ENCODE measurements at regions not wholly inside any gene's neighbourhood (a gene's known extent, or its start where the extent isn't known, plus 50 kb on each side); places are given as distances from the start of the nearest gene placed in this dataset.
A peak's percentile ranks its signal among the peaks of the same experiment; 100 is the strongest.

- no peak overlapping the region for H3K27ac ChIP-seq (ENCODE audit: low read depth, low read length)
- H3K4me1 ChIP-seq (ENCODE audit: control insufficient read depth, insufficient read depth, low read length) = no peaks in the 10 kb centered on the region
- no peak for DNase-seq (ENCODE audit: low read depth in 4 of 6, low spot score in 6 of 6)
- no peaks in the 10 kb centered on the region for H3K9me3 ChIP-seq (ENCODE audit: control insufficient read depth, insufficient read depth, low read length)
- no peaks in the 10 kb centered on the region for H3K27me3 ChIP-seq (ENCODE audit: control insufficient read depth, insufficient read depth, low read length)
- WGBS (ENCODE audit: insufficient coverage) = no CpG with 5 or more reads among the region's 2 CpGs
- H3K4me3 ChIP-seq (ENCODE audit: low read depth, low read length) = no peak overlapping the region
- H3K36me3 ChIP-seq (ENCODE audit: control insufficient read depth, insufficient read depth, low read length) = no peaks in the 10 kb centered on the region
Measured at GRCh38 chr14:27134200-27134599, 536.4 kb upstream of the NOVA1 start.

GRCh38 chr14:27145170-27145569 is 547.3 kb upstream of the NOVA1 start:
- H3K4me3 ChIP-seq (ENCODE audit: low read depth, low read length) = no peak overlapping the region
- H3K4me1 ChIP-seq (ENCODE audit: control insufficient read depth, insufficient read depth, low read length) = no peaks in the 10 kb centered on the region
- H3K9me3 ChIP-seq (ENCODE audit: control insufficient read depth, insufficient read depth, low read length) = no peaks in the 10 kb centered on the region
- H3K27ac ChIP-seq (ENCODE audit: low read depth, low read length) = no peak overlapping the region
- no peaks in the 10 kb centered on the region for H3K36me3 ChIP-seq (ENCODE audit: control insufficient read depth, insufficient read depth, low read length)
- H3K27me3 ChIP-seq (ENCODE audit: control insufficient read depth, insufficient read depth, low read length) = no peaks in the 10 kb centered on the region
- no CpG with 5 or more reads among the region's 1 CpG for WGBS (ENCODE audit: insufficient coverage)
- DNase-seq (ENCODE audit: low read depth in 4 of 6, low spot score in 6 of 6) = no peak

GRCh38 chr14:27148143-27148542 is 550.3 kb upstream of the NOVA1 start:
- no peaks in the 10 kb centered on the region for H3K9me3 ChIP-seq (ENCODE audit: control insufficient read depth, insufficient read depth, low read length)
- H3K36me3 ChIP-seq (ENCODE audit: control insufficient read depth, insufficient read depth, low read length) = no peaks in the 10 kb centered on the region
- DNase-seq (ENCODE audit: low read depth in 4 of 6, low spot score in 6 of 6) = no peak
- H3K4me1 ChIP-seq (ENCODE audit: control insufficient read depth, insufficient read depth, low read length) = no peaks in the 10 kb centered on the region
- no peaks in the 10 kb centered on the region for H3K27me3 ChIP-seq (ENCODE audit: control insufficient read depth, insufficient read depth, low read length)
- no peak overlapping the region for H3K27ac ChIP-seq (ENCODE audit: low read depth, low read length)
- H3K4me3 ChIP-seq (ENCODE audit: low read depth, low read length) = no peak overlapping the region

- no peak for DNase-seq (ENCODE audit: low read depth in 4 of 6, low spot score in 6 of 6)
- H3K9me3 ChIP-seq (ENCODE audit: control insufficient read depth, insufficient read depth, low read length) = peaks cover 2% of the 10 kb centered on the region
- no peak overlapping the region for H3K27ac ChIP-seq (ENCODE audit: low read depth, low read length)
- H3K4me3 ChIP-seq (ENCODE audit: low read depth, low read length) = no peak overlapping the region
- WGBS (ENCODE audit: insufficient coverage) = 98% methylated on average over 5 of the region's 8 CpGs
- H3K36me3 ChIP-seq (ENCODE audit: control insufficient read depth, insufficient read depth, low read length) = no peaks in the 10 kb centered on the region
- H3K27me3 ChIP-seq (ENCODE audit: control insufficient read depth, insufficient read depth, low read length) = no peaks in the 10 kb centered on the region
- no peaks in the 10 kb centered on the region for H3K4me1 ChIP-seq (ENCODE audit: control insufficient read depth, insufficient read depth, low read length)
Measured at GRCh38 chr14:27164139-27164538, 566.3 kb upstream of the NOVA1 start.

- Histone ChIP-seq H3K36me3 (ENCODE audit: control insufficient read depth, insufficient read depth, low read length) (no peaks in the 10 kb centered on the region), H3K4me3 (ENCODE audit: low read depth, low read length) (no peak overlapping the region), H3K27ac (ENCODE audit: low read depth, low read length) (no peak overlapping the region), H3K27me3 (ENCODE audit: control insufficient read depth, insufficient read depth, low read length) (no peaks in the 10 kb centered on the region), H3K4me1 (ENCODE audit: control insufficient read depth, insufficient read depth, low read length) (no peaks in the 10 kb centered on the region), H3K9me3 (ENCODE audit: control insufficient read depth, insufficient read depth, low read length) (peaks cover 1% of the 10 kb centered on the region)
- WGBS (ENCODE audit: insufficient coverage) = 100% methylated on average over 1 of the region's 6 CpGs
- no peak for DNase-seq (ENCODE audit: low read depth in 4 of 6, low spot score in 6 of 6)
Measured at GRCh38 chr14:27175489-27175888, 577.7 kb upstream of the NOVA1 start.

- 83% methylated on average over 2 of the region's 5 CpGs for WGBS (ENCODE audit: insufficient coverage)
- no peaks in the 10 kb centered on the region for H3K9me3 ChIP-seq (ENCODE audit: control insufficient read depth, insufficient read depth, low read length)
- no peak for DNase-seq (ENCODE audit: low read depth in 4 of 6, low spot score in 6 of 6)
- no peaks in the 10 kb centered on the region for H3K27me3 ChIP-seq (ENCODE audit: control insufficient read depth, insufficient read depth, low read length)
- no peak overlapping the region for H3K27ac ChIP-seq (ENCODE audit: low read depth, low read length)
- H3K4me1 ChIP-seq (ENCODE audit: control insufficient read depth, insufficient read depth, low read length) = no peaks in the 10 kb centered on the region
- no peaks in the 10 kb centered on the region for H3K36me3 ChIP-seq (ENCODE audit: control insufficient read depth, insufficient read depth, low read length)
- no peak overlapping the region for H3K4me3 ChIP-seq (ENCODE audit: low read depth, low read length)
Measured at GRCh38 chr14:27181333-27181732, 583.5 kb upstream of the NOVA1 start.

- Histone ChIP-seq H3K4me3 (ENCODE audit: low read depth, low read length) (no peak overlapping the region), H3K9me3 (ENCODE audit: control insufficient read depth, insufficient read depth, low read length) (no peaks in the 10 kb centered on the region), H3K27ac (ENCODE audit: low read depth, low read length) (no peak overlapping the region), H3K27me3 (ENCODE audit: control insufficient read depth, insufficient read depth, low read length) (no peaks in the 10 kb centered on the region), H3K36me3 (ENCODE audit: control insufficient read depth, insufficient read depth, low read length) (no peaks in the 10 kb centered on the region), H3K4me1 (ENCODE audit: control insufficient read depth, insufficient read depth, low read length) (no peaks in the 10 kb centered on the region)
- DNase-seq (ENCODE audit: low read depth in 4 of 6, low spot score in 6 of 6) = peak; percentile 4 to 89 (median 27)
- WGBS (ENCODE audit: insufficient coverage) = no CpG with 5 or more reads among the region's 4 CpGs
Measured at GRCh38 chr14:27184427-27184826, 586.6 kb upstream of the NOVA1 start.

- Histone ChIP-seq H3K27ac (ENCODE audit: low read depth, low read length) (no peak overlapping the region), H3K27me3 (ENCODE audit: control insufficient read depth, insufficient read depth, low read length) (no peaks in the 10 kb centered on the region), H3K36me3 (ENCODE audit: control insufficient read depth, insufficient read depth, low read length) (no peaks in the 10 kb centered on the region), H3K4me3 (ENCODE audit: low read depth, low read length) (no peak overlapping the region), H3K9me3 (ENCODE audit: control insufficient read depth, insufficient read depth, low read length) (no peaks in the 10 kb centered on the region), H3K4me1 (ENCODE audit: control insufficient read depth, insufficient read depth, low read length) (no peaks in the 10 kb centered on the region)
- no CpG with 5 or more reads among the region's 1 CpG for WGBS (ENCODE audit: insufficient coverage)
- no peak for DNase-seq (ENCODE audit: low read depth in 4 of 6, low spot score in 6 of 6)
Measured at GRCh38 chr14:27186048-27186447, 588.2 kb upstream of the NOVA1 start.

GRCh38 chr14:27187136-27187535 is 589.3 kb upstream of the NOVA1 start:
- DNase-seq (ENCODE audit: low read depth in 4 of 6, low spot score in 6 of 6) = no peak
- H3K36me3 ChIP-seq (ENCODE audit: control insufficient read depth, insufficient read depth, low read length) = no peaks in the 10 kb centered on the region
- no peaks in the 10 kb centered on the region for H3K9me3 ChIP-seq (ENCODE audit: control insufficient read depth, insufficient read depth, low read length)

GRCh38 chr14:27190296-27190695 is 592.5 kb upstream of the NOVA1 start:
- WGBS (ENCODE audit: insufficient coverage) = no CpG with 5 or more reads among the region's 1 CpG
- DNase-seq (ENCODE audit: low read depth in 4 of 6, low spot score in 6 of 6) = no peak
- H3K4me1 ChIP-seq (ENCODE audit: control insufficient read depth, insufficient read depth, low read length) = no peaks in the 10 kb centered on the region
- no peaks in the 10 kb centered on the region for H3K9me3 ChIP-seq (ENCODE audit: control insufficient read depth, insufficient read depth, low read length)
- H3K4me3 ChIP-seq (ENCODE audit: low read depth, low read length) = no peak overlapping the region
- no peak overlapping the region for H3K27ac ChIP-seq (ENCODE audit: low read depth, low read length)
- H3K36me3 ChIP-seq (ENCODE audit: control insufficient read depth, insufficient read depth, low read length) = no peaks in the 10 kb centered on the region
- H3K27me3 ChIP-seq (ENCODE audit: control insufficient read depth, insufficient read depth, low read length) = no peaks in the 10 kb centered on the region

More at GRCh38 chr14:27187136-27187535, 589.3 kb upstream of the NOVA1 start:
- Histone ChIP-seq H3K27ac (ENCODE audit: low read depth, low read length) (no peak overlapping the region), H3K4me3 (ENCODE audit: low read depth, low read length) (no peak overlapping the region), H3K4me1 (ENCODE audit: control insufficient read depth, insufficient read depth, low read length) (no peaks in the 10 kb centered on the region), H3K27me3 (ENCODE audit: control insufficient read depth, insufficient read depth, low read length) (no peaks in the 10 kb centered on the region)

All from spinal cord (tissue), 9 donors.